ENCODE measurements at regions not wholly inside any gene's neighbourhood (a gene's known extent, or its start where the extent isn't known, plus 50 kb on each side); places are given as distances from the start of the nearest gene placed in this dataset.

- no peak overlapping the region for H3K27ac ChIP-seq (replicated peaks)
- DNase-seq (ENCODE audit: low read depth in 1 of 2, low spot score in 1 of 2) = no peak
- TF ChIP-seq SPI1 (IDR thresholded peaks at IDR 0.05; ENCODE audit: borderline replicate concordance, low read depth) (no peak), CTCF (IDR thresholded peaks at IDR 0.05; ENCODE audit: insufficient read depth, low read length) (no peak), POLR2AphosphoS5 (IDR thresholded peaks at IDR 0.05; ENCODE audit: low read depth) (no peak)
- no peak overlapping the region for H3K4me3 ChIP-seq (replicated peaks; ENCODE audit: insufficient read depth, low read length)
- H3K27me3 ChIP-seq (ENCODE audit: insufficient read depth, poor library complexity, severe bottlenecking) = peaks cover 2% of the 10 kb centered on the region
These were observed 92.9 kb upstream of the BARHL2 start for GRCh38 chr1:90809996-90810395.

- Histone ChIP-seq H3K4me3 (replicated peaks; ENCODE audit: insufficient read depth, low read length) (no peak overlapping the region), H3K27me3 (ENCODE audit: insufficient read depth, poor library complexity, severe bottlenecking) (peaks cover 2% of the 10 kb centered on the region), H3K27ac (replicated peaks) (no peak overlapping the region)
- TF ChIP-seq SPI1 (IDR thresholded peaks at IDR 0.05; ENCODE audit: borderline replicate concordance, low read depth) (no peak), CTCF (IDR thresholded peaks at IDR 0.05; ENCODE audit: insufficient read depth, low read length) (no peak), POLR2AphosphoS5 (IDR thresholded peaks at IDR 0.05; ENCODE audit: low read depth) (no peak), REST (IDR thresholded peaks at IDR 0.05; ENCODE audit: insufficient replicate concordance, low read depth) (no peak), GABPA (IDR thresholded peaks at IDR 0.05; ENCODE audit: low read depth) (no peak)
- DNase-seq (ENCODE audit: low read depth in 1 of 2, low spot score in 1 of 2) = no peak
These were observed 92.0 kb upstream of the BARHL2 start for GRCh38 chr1:90809093-90809492.

GRCh38 chr1:90807329-90807728 is 90.2 kb upstream of the BARHL2 start:
- H3K4me3 ChIP-seq (replicated peaks; ENCODE audit: insufficient read depth, low read length) = no peak overlapping the region
- H3K27ac ChIP-seq (replicated peaks) = no peak overlapping the region
- no peak for TF ChIP-seq POLR2AphosphoS5 (IDR thresholded peaks at IDR 0.05; ENCODE audit: low read depth)
- no peak for TF ChIP-seq GABPA (IDR thresholded peaks at IDR 0.05; ENCODE audit: low read depth)
- no peak for TF ChIP-seq CTCF (IDR thresholded peaks at IDR 0.05; ENCODE audit: insufficient read depth, low read length)
- TF ChIP-seq REST (IDR thresholded peaks at IDR 0.05; ENCODE audit: insufficient replicate concordance, low read depth) = no peak
- no peak for TF ChIP-seq SPI1 (IDR thresholded peaks at IDR 0.05; ENCODE audit: borderline replicate concordance, low read depth)
- no peak for DNase-seq (ENCODE audit: low read depth in 1 of 2, low spot score in 1 of 2)
- peaks cover 2% of the 10 kb centered on the region for H3K27me3 ChIP-seq (ENCODE audit: insufficient read depth, poor library complexity, severe bottlenecking)

GRCh38 chr1:90802622-90803021 is 85.5 kb upstream of the BARHL2 start:
- Histone ChIP-seq H3K27me3 (ENCODE audit: insufficient read depth, poor library complexity, severe bottlenecking) (peaks cover 2% of the 10 kb centered on the region), H3K4me3 (replicated peaks; ENCODE audit: insufficient read depth, low read length) (no peak overlapping the region), H3K27ac (replicated peaks) (no peak overlapping the region)
- no peak for DNase-seq (ENCODE audit: low read depth in 1 of 2, low spot score in 1 of 2)
- TF ChIP-seq SPI1 (IDR thresholded peaks at IDR 0.05; ENCODE audit: borderline replicate concordance, low read depth) = no peak
- no peak for TF ChIP-seq CTCF (IDR thresholded peaks at IDR 0.05; ENCODE audit: insufficient read depth, low read length)
- no peak for TF ChIP-seq GABPA (IDR thresholded peaks at IDR 0.05; ENCODE audit: low read depth)
- no peak for TF ChIP-seq REST (IDR thresholded peaks at IDR 0.05; ENCODE audit: insufficient replicate concordance, low read depth)
- no peak for TF ChIP-seq POLR2AphosphoS5 (IDR thresholded peaks at IDR 0.05; ENCODE audit: low read depth)

Measured in HL-60 (cell line).